GM12878 (cell line): ENCODE measurements at regions not wholly inside any gene's neighbourhood (a gene's known extent, or its start where the extent isn't known, plus 50 kb on each side); places are given as distances from the start of the nearest gene placed in this dataset.

Experiments used
- ATAC-seq: fragments of 200-7000 bp; cut with Tn5 transposase; 3 replicates; pipeline ENCODE4 v1.9.1; 2020; ENCODE audit warnings: mild to moderate bottlenecking, moderate library complexity
- BruUV-seq: library from RNA; stranded (reverse); fragments of 400-500 nt; replicated peaks from 2 replicates; lab custom pipeline; 2021; lab: Mats Ljungman, UMichigan
- CTCF ChIA-PET: fragments of 300-600 bp; sonication (Branson Sonifier 250); formaldehyde crosslinking; extraction: SDS; loops from one replicate; lab custom pipeline; 2021; ENCODE audit warnings: inconsistent platforms; lab: Yijun Ruan, JAX
- POLR2A ChIA-PET: fragments of 350-600 bp; formaldehyde crosslinking; extraction: SDS; loops from one replicate; lab custom pipeline; 2021; ENCODE audit warnings: inconsistent platforms; lab: Charles Lee
- RAD21 ChIA-PET: fragments of 300-600 bp; sonication (Branson Sonifier 250); formaldehyde crosslinking; loops from one replicate; lab custom pipeline; 2023; ENCODE audit warnings: antibody characterized with exemption; ENCODE audit not compliant: unreplicated experiment; lab: Charles Lee
- SMC1A ChIA-PET: fragments of 300-600 bp; sonication (Branson Sonifier 250); formaldehyde crosslinking; loops from one replicate; lab custom pipeline; 2023; ENCODE audit not compliant: unreplicated experiment, uncharacterized antibody; lab: Charles Lee
- DNase-seq: peaks from one replicate; pipeline ENCODE4 v3.0.0-alpha.2; 2011; ENCODE audit warnings: low read depth, low spot score
- FAIRE-seq: peaks from 3 replicates; lab custom pipeline; 2011; peaks lifted over from hg19 to GRCh38; lab: Jason Lieb, UNC
- H2AFZ ChIP-seq: 2 replicates; pipeline ENCODE4 v1.6.0; 2011; ENCODE audit warnings: low read depth, low read length, control low read depth; ENCODE audit not compliant: control insufficient read depth
- H3K27ac ChIP-seq: 2 replicates; pipeline ENCODE4 v1.5.1; 2011; ENCODE audit warnings: control low read depth; ENCODE audit not compliant: control insufficient read depth, insufficient read depth
- H3K27me3 ChIP-seq, 2 experiments: replicated peaks in 1 of 2; 2 replicates each; pipeline versions ENCODE4 v1.6.0 to v1.6.1; 2011; ENCODE audit warnings: low read length in 1 of 2; ENCODE audit not compliant: control insufficient read depth in 2 of 2, insufficient read depth in 2 of 2
- H3K36me3 ChIP-seq, 2 experiments: 2 replicates each; pipeline ENCODE4 v1.5.1; 2011; ENCODE audit warnings: low read length in 1 of 2; ENCODE audit not compliant: control insufficient read depth in 2 of 2, insufficient read depth in 2 of 2
- H3K4me1 ChIP-seq: 2 replicates; pipeline ENCODE4 v1.6.1; 2011; ENCODE audit warnings: mild to moderate bottlenecking, low read length, moderate library complexity, mixed read lengths; ENCODE audit not compliant: control insufficient read depth, insufficient read depth
- H3K4me2 ChIP-seq: 2 replicates; pipeline ENCODE4 v1.6.0; 2011; ENCODE audit warnings: control low read depth; ENCODE audit not compliant: control insufficient read depth, insufficient read depth
- H3K4me3 ChIP-seq: fragments of 200-600 bp; sonication (generic); 2 replicates; pipeline ENCODE4 v1.5.1; 2016
- H3K79me2 ChIP-seq: 2 replicates; pipeline ENCODE4 v1.6.0; 2011; ENCODE audit warnings: low read length; ENCODE audit not compliant: control insufficient read depth, insufficient read depth
- H3K9ac ChIP-seq: 2 replicates; pipeline ENCODE4 v1.8.0; 2011; ENCODE audit warnings: low read length, control low read depth, mixed read lengths; ENCODE audit not compliant: control insufficient read depth, insufficient read depth
- H3K9me3 ChIP-seq: replicated peaks from 3 replicates; pipeline ENCODE4 v1.5.1; 2011; ENCODE audit warnings: mild to moderate bottlenecking, low read length; ENCODE audit not compliant: control insufficient read depth, insufficient read depth
- H4K20me1 ChIP-seq: 2 replicates; pipeline ENCODE4 v1.6.0; 2011; ENCODE audit not compliant: control insufficient read depth, insufficient read depth
- BACH1 ChIP-seq: fragments of 450-650 bp; IDR thresholded peaks from 2 replicates; pipeline ENCODE4 v1.6.1; 2017; ENCODE audit warnings: mild to moderate bottlenecking, borderline replicate concordance
- BHLHE40 ChIP-seq, 2 experiments: fragments of 450-650 bp in 1 of 2; IDR thresholded peaks; 2 replicates each; pipeline ENCODE4 v1.6.1; 2011 to 2017; ENCODE audit warnings: low read depth in 2 of 2, borderline replicate concordance in 1 of 2, improper control_type of control experiment in 1 of 2, low read length in 1 of 2, mild to moderate bottlenecking in 1 of 2
- E4F1 ChIP-seq: fragments of 450-650 bp; IDR thresholded peaks from 2 replicates; pipeline ENCODE4 v1.6.1; 2018; ENCODE audit warnings: borderline replicate concordance, mild to moderate bottlenecking; ENCODE audit not compliant: partially characterized antibody
- GATAD2B ChIP-seq: fragments of 450-650 bp; conservative IDR thresholded peaks from 2 replicates; pipeline ENCODE4 v1.6.1; 2017; ENCODE audit warnings: low read depth, mild to moderate bottlenecking, moderate library complexity
- IRF4 ChIP-seq: IDR thresholded peaks from 2 replicates; pipeline ENCODE4 v1.6.1; 2011; ENCODE audit warnings: low read depth, low read length
- RAD21 ChIP-seq: IDR thresholded peaks from 2 replicates; pipeline ENCODE4 v1.6.1; 2011; ENCODE audit warnings: mild to moderate bottlenecking, low read depth, low read length, moderate library complexity; ENCODE audit not compliant: insufficient read depth
- SMC3 ChIP-seq: IDR thresholded peaks from 2 replicates; pipeline ENCODE4 v1.6.1; 2011; ENCODE audit warnings: low read length, improper control_type of control experiment, borderline replicate concordance
- ZNF207 ChIP-seq: fragments of 450-650 bp; IDR thresholded peaks from 2 replicates; pipeline ENCODE4 v1.6.1; 2014; ENCODE audit warnings: antibody characterized with exemption, mild to moderate bottlenecking, borderline replicate concordance
- ZNF217 ChIP-seq: fragments of 450-650 bp; IDR thresholded peaks from 2 replicates; pipeline ENCODE4 v1.6.1; 2017; ENCODE audit warnings: antibody characterized with exemption, mild to moderate bottlenecking
- WGBS: methylation state at CpG from one replicate; pipeline ENCODE4 v1.1.6; 2016; ENCODE audit warnings: low lambda C conversion rate; ENCODE audit not compliant: insufficient replicate concordance, insufficient coverage; ENCODE audit errors: missing lambda C conversion rate; 5-methylcytosine and 5-hydroxymethylcytosine counted together
- in situ Hi-C: fragments of 300-500 bp; cut with MboI; formaldehyde crosslinking; loops from 9 replicates; pipeline ENCODE4 v1.14.3; 2018; ENCODE audit warnings: mixed read lengths
- intact Hi-C: fragments of 100-400 bp; cut with micrococcal nuclease; formaldehyde crosslinking; loops from one replicate; pipeline ENCODE4 v1.14.2; 2022; ENCODE audit not compliant: unreplicated experiment

DNA sequence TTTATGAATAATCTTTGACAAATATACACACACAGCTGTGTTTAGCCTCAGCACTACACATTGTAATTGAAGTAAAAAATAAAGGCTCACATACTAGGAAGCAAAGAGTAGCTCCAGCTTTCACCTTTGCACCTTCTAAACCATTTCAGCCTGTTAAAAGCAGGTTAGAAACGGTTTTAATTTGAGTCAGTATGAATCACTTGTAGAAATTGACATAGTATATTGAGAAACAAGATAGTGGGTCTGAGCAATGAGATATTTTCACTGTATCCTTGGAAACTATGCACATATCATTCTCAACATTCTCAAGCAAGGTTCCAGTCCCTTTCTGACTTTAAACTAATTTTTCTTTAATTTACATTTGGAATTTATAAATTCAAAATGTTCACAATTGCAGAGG is 380.3 kb downstream of the AASDHPPT start:
- no peak for TF ChIP-seq IRF4
- TF ChIP-seq ZNF207, result no peak
- no peak for TF ChIP-seq E4F1
- no peak for TF ChIP-seq BHLHE40 (IDR thresholded peaks at IDR 0.05; ENCODE audit: borderline replicate concordance in 1 of 2, low read depth in 2 of 2, low read length in 1 of 2)
- H4K20me1 ChIP-seq, result no peaks in the 10 kb centered on the region
- CTCF ChIA-PET, result no interaction called here
- FAIRE-seq (no peak), ATAC-seq (no peak), DNase-seq (no peak)
- no peaks in the 10 kb centered on the region for H3K4me1 ChIP-seq
- no peaks in the 10 kb centered on the region for H3K9me3 ChIP-seq
- no peaks in the 10 kb centered on the region for H3K79me2 ChIP-seq
- SMC1A ChIA-PET, result no interaction called here
- no peak overlapping the region for H3K4me2 ChIP-seq
- H2AFZ ChIP-seq, result no peak overlapping the region
- 5% methylated on average over 1 of the region's 1 CpG for WGBS
- BruUV-seq, result no TSS peak
- intact Hi-C loops, result loop anchor here (5.0 kb wide), 1 partner anchor 50 kb away; no protein-coding TSS in a partner anchor
- RAD21 ChIA-PET, result no interaction called here
- H3K9ac ChIP-seq, result no peak overlapping the region
- H3K27ac ChIP-seq, result no peak overlapping the region
- in situ Hi-C loops, result no loop called here
- H3K36me3 ChIP-seq, result no peaks in the 10 kb centered on the region
- no peaks in the 10 kb centered on the region for H3K27me3 ChIP-seq
- H3K4me3 ChIP-seq, result no peak overlapping the region
- POLR2A ChIA-PET, result no interaction called here

DNA sequence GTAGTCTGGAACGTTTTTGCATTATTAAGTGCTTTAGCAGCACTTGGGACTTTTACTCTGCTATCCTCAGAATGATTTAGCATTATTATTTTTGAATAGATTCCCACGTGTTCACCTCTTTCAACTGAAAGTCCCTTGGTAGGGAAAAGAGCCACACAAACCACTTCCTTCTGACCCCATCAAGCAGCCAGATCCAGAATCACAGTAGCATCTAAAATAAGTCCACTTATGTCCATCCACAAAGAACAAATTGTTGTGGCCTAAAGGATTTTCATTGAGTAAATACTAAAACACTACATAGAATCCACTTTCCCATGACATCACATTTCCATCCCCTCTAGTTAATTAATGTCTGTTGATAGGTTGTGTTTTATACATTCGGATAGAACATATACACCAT is 381.7 kb downstream of the AASDHPPT start:
- CTCF ChIA-PET, result no interaction called here
- Histone ChIP-seq H3K9me3 (no peaks in the 10 kb centered on the region), H3K4me1 (no peaks in the 10 kb centered on the region), H2AFZ (no peak overlapping the region), H3K27ac (no peak overlapping the region), H3K27me3 (no peaks in the 10 kb centered on the region), H3K79me2 (no peaks in the 10 kb centered on the region), H3K9ac (no peak overlapping the region), H4K20me1 (no peaks in the 10 kb centered on the region), H3K36me3 (no peaks in the 10 kb centered on the region), H3K4me3 (no peak overlapping the region), H3K4me2 (no peak overlapping the region)
- POLR2A ChIA-PET, result no interaction called here
- no peak for TF ChIP-seq SMC3
- no peak for TF ChIP-seq ZNF207
- no peak for TF ChIP-seq RAD21
- TF ChIP-seq GATAD2B, result no peak
- no peak for TF ChIP-seq BACH1
- TF ChIP-seq ZNF217, result no peak
- BruUV-seq, result no TSS peak
- WGBS, result 2% methylated on average over 3 of the region's 3 CpGs
- FAIRE-seq (no peak), DNase-seq (no peak), ATAC-seq (no peak)
- SMC1A ChIA-PET, result interaction anchor here (1.0 kb wide), 1 partner anchor 11 kb away, joined by 4 read pairs; no protein-coding TSS in a partner anchor
- in situ Hi-C loops (no loop called here), intact Hi-C loops (loop anchor here (5.0 kb wide), 1 partner anchor 52 kb away; no protein-coding TSS in a partner anchor)
- RAD21 ChIA-PET, result no interaction called here
